ENCODE measurements at regions not wholly inside any gene's neighbourhood (a gene's known extent, or its start where the extent isn't known, plus 50 kb on each side); places are given as distances from the start of the nearest gene placed in this dataset.

- peak; percentile 29 for FAIRE-seq
- Histone ChIP-seq H2AFZ (ENCODE audit: low read depth, low read length) (no peak overlapping the region), H3K4me2 (ENCODE audit: insufficient read depth, low read length) (no peak overlapping the region), H4K20me1 (replicated peaks; ENCODE audit: control insufficient read depth, insufficient read depth, low read length) (no peaks in the 10 kb centered on the region), H3K9me3 (replicated peaks; ENCODE audit: control insufficient read depth, insufficient read depth, low read depth, low read length) (no peaks in the 10 kb centered on the region), H3K79me2 (ENCODE audit: control insufficient read depth, insufficient read depth, low read length) (no peaks in the 10 kb centered on the region), H3K9ac (ENCODE audit: insufficient read depth in 1 of 2, low read depth in 2 of 2, low read length in 2 of 2) (no peak overlapping the region), H3K9me1 (ENCODE audit: control insufficient read depth, insufficient read depth, low read length) (no peaks in the 10 kb centered on the region), H3K36me3 (ENCODE audit: control insufficient read depth, insufficient read depth, low read length) (no peaks in the 10 kb centered on the region), H3K4me1 (replicated peaks in 1 of 2; ENCODE audit: control insufficient read depth in 2 of 2, insufficient read depth in 2 of 2, low read length in 2 of 2) (no peaks in the 10 kb centered on the region), H3K27me3 (ENCODE audit: control insufficient read depth in 2 of 2, insufficient read depth in 2 of 2, low read length in 2 of 2) (no peaks in the 10 kb centered on the region), H3K4me3 (no peak overlapping the region), H3K27ac (ENCODE audit: extremely low read depth, low read depth, low read length) (no peak overlapping the region)
- intact Hi-C loops (cut with micrococcal nuclease) (no loop called here), in situ Hi-C loops (cut with MboI) (loop anchor here (10.0 kb wide), 1 partner anchor 225 kb away; no protein-coding TSS in a partner anchor)
- TF ChIP-seq KLF13 (tag; IDR thresholded peaks at IDR 0.05; ENCODE audit: borderline replicate concordance, low read depth) (no peak), ATF7 (IDR thresholded peaks at IDR 0.05) (no peak), CBX3 (IDR thresholded peaks at IDR 0.05; ENCODE audit: borderline replicate concordance in 1 of 2, low read length in 2 of 2) (peak in 1 of 2 experiments; percentile 70; a peak in 1 of 3 replicates), MXD1 (CRISPR knock-in tag; IDR thresholded peaks at IDR 0.05; ENCODE audit: borderline replicate concordance, poor library complexity, severe bottlenecking) (no peak), CBX5 (IDR thresholded peaks at IDR 0.05; ENCODE audit: borderline replicate concordance, low read depth) (0 out of 2 replicates have a peak, but pooled peaks have one; percentile 46), EGR1 (conservative IDR thresholded peaks at IDR 0.05) (no peak), TRIM28 (IDR thresholded peaks at IDR 0.05) (peak; percentile 73), ZNF717 (CRISPR knock-in tag; IDR thresholded peaks at IDR 0.05) (no peak), PHB (CRISPR knock-in tag; IDR thresholded peaks at IDR 0.05) (no peak), POLR2H (tag; IDR thresholded peaks at IDR 0.05; ENCODE audit: low read depth) (no peak)
- ATAC-seq, result no peak
- BruUV-seq (replicated peaks), result no TSS peak
- DNase-seq (ENCODE audit: extremely low read depth in 1 of 4, low spot score in 3 of 4), result no peak
- WGBS (ENCODE audit: insufficient coverage, low coverage, missing lambda C conversion rate), result 0% methylated on average over 2 of the region's 2 CpGs
- ChIA-PET CTCF (ENCODE audit: low intra/inter-chr PET ratio) (no interaction called here), POLR2A (no interaction called here)
Measured at GRCh38 chr20:2219481-2220006, 76.3 kb upstream of the TGM3 start.
